HK-2 (cell line): ENCODE measurements at regions not wholly inside any gene's neighbourhood (a gene's known extent, or its start where the extent isn't known, plus 50 kb on each side); places are given as distances from the start of the nearest gene placed in this dataset.
"Not testable (repeated sequence)": the region's sequence is repeated elsewhere in the genome, so short reads cannot be mapped to it uniquely, and the experiment has no call there.

Experiments used
- DNase-seq: peaks from one replicate; pipeline ENCODE4 v3.0.0-alpha.2; 2018; ENCODE audit not compliant: unreplicated experiment

DNA sequence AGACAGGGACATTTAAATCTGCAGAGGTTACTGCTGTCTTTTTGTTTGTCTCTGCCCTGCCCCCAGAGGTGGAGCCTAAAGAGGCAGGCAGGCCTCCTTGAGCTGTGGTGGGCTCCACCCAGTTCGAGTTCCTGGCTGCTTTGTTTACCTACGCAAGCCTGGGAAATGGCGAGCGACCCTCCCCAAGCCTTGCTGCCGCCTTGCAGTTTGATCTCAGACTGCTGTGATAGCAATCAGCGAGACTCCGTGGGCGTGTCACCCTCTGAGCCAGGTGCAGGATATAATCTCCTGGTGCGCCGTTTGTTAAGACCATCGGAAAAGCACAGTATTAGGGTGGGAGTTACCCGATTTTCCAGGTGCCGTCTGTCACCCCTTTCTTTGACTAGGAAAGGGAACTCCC, 93.3 kb downstream of the ANKRD30BL start:
- DNase-seq = not testable (repeated sequence)

DNA sequence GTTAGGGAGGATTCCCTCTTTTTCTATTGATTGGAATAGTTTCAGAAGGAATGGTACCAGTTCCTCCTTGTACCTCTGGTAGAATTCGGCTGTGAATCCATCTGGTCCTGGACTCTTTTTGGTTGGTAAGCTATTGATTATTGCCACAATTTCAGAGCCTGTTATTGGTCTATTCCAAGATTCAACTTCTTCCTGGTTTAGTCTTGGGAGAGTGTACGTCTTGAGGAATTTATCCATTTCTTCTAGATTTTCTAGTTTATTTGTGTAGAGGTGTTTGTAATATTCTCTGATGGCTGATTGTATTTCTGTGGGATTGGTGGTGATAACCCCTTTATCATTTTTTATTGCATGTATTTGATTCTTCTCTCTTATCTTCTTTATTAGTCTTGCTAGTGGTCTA, 96.4 kb downstream of the ANKRD30BL start:
- not testable (repeated sequence) for DNase-seq

DNA sequence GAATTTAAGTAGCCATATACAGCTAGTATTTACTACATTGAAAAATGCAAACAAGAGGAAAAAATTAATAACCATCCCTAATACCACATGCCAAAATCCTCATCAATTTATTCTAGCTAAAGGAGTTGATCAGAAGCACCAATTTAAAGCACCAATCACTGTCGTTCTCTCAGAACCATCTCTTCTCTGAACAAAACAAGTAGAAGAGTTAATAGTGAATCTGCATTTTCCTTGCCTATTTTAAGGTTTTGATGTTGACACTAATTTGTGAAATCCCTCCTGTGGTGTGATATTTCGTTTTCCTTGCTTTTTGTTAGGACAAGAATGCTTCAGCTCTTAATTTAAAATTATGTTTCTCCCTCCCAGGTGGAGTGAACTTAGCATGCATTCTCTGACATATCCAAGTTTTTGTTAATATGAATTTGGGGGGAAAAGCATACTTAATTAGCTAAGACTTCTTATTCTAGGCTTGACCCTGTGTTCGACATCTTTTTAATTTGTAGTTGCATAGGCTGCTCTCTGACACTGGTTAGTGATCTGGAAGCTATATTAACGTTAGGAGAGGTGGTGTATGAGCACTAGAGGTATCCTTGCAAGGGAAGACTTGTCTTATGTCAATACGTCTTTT, 122.0 kb downstream of the ANKRD30BL start:
- DNase-seq = not testable (repeated sequence)

DNA sequence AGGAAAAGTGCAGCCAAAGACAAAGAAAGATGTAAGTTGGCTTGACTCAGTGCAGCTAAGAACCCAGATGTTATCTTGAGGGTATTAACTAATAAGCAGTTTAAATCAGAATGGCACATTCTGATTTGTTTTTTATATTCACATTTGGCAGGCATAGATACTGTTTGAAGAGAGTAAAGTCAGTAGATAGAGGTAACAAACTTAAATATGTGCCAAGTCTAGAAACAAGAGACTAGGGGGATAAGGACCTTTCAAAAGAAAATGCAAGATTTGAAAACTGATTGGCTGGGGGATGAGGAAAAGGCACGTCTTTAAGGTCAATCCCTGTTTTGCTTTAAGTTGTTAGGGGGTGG, 122.9 kb downstream of the ANKRD30BL start:
- not testable (repeated sequence) for DNase-seq

DNA sequence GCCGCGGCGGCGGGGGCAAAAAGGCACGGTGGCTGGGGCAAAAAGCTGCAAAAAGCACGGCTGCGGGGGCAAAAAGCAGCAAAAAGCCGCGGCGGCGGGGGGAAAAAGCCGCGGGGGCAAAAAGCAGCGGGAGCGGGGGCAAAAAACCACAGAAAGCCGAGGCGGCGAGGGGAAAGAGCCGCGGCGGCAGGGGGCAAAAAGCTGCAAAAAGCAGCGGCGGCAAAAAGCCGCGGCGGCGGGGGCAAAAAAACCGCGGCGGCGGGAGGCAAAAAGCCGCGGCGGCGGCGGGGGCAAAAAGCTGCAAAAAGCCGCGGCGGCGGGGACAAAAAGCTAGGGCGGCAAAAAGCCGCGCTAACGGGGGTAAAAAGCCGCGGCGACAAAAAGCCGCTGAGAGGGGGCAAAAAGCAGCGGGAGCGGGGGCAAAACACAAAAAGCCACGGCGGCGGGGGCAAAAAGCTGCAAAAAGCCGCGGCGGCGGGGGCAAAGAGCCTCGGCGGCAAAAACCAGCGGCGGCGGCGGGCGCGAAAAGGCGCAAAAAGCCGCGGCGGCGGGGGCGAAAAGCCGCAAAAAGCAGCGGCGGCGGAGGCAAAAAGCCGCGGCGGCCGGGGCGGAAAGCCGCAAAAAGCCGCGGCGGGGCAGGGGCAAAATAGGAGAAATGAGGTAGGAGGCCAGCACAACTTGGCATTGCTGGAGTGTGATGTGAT, 123.4 kb downstream of the ANKRD30BL start:
- DNase-seq = peak; percentile 4

DNA sequence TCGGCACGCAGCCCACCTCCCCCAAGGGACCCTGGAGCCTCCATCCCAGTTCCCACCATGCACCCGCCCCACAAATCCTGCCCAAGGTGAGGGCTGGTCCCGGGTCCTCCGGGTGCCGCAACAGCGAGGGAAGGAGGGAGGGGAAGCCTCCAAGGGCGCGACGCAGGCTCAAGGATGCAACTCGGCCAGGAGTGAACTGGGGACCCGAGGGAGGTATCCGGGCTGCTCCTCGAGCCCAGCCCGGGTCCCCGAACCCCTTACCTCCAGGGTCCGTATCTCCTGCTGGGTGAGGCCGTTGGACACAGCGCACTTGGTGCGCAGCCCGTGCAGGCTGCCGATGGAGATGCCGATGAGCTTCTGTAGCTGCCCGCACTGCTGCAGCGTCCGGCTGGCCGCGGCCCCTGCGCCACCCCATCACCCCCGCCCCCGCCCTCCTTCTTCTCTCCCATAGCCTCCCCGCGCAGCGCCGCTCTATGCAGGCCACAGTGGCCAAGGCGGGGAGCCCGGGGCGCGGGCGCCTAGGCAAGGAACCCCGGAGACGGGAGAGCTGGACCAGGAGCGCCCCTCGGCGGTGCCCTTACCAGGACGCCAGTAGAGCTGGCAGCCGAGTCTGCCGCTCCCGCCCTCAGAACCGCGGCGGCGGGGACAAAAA, 124.1 kb downstream of the ANKRD30BL start:
- peak; percentile 11 for DNase-seq

DNA sequence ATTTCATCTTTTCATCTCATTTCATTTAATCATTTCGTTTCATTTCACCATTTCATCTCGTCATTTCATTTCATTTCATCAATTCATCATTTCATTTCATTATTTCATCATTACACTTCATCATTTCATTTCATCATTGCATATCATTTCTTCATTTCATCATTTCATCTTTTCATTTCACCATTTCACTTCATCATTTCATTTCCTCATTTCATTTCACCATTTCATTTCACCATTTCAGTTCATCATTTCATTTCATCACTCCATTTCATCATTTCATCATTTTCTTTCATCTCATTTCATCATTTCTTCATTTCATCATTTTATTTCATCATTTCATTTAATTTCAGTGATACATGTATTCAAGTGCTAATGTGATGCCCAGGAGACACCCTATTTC, 127.1 kb downstream of the ANKRD30BL start:
- no peak for DNase-seq

DNA sequence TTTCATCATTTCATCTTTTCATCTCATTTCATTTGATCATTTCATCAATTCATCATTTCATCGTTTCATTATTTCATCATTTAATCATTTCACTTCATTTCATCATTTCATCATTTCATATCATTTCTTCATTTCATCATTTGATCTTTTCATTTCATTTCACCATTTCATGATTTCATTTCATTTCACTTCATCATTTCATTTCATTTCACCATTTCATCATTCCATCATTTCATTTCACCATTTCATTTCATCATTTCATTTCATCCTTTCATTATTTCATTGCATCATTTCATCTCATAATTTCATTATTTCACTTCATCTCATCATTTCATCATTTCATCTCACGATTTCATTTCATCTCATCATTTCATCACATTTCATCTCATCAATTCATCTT, 127.8 kb downstream of the ANKRD30BL start:
- DNase-seq = no peak

DNA sequence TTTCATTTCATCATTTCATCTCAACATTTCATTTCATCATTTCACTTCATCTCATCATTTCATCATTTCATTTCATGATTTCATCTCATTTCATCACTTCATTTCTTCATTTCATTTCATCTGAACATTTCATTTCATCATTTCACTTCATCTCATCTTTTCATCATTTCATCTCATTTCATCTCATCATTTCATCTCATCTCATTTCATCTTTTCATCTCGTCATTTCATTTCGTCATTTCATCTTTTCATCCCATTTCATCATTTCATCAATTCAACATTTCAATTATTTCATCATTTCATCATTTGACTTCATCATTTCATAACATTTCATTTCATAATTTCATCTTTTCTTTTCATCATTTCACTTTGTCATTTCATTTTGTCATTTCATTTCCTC, 128.4 kb downstream of the ANKRD30BL start:
- no peak for DNase-seq

DNA sequence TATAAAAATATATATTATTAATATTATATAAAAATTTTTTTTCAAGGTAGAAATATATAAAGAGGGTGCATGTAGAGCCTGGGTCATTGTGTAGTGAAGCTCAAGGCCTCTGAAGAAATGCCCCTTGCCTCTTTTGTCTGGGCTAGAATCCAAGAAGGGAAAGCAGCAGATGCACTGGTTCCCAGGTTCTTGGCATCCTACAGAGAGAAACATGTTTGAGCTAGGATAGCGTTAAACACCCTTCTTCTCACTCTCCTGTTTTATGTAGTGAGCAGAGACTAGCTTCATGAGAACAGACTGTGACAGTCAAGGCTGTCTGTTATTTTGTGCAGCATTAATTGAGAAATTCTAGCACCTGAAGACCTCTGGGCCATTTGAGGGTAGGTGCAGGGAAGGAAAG, 149.7 kb downstream of the ANKRD30BL start:
- not testable (repeated sequence) for DNase-seq

DNA sequence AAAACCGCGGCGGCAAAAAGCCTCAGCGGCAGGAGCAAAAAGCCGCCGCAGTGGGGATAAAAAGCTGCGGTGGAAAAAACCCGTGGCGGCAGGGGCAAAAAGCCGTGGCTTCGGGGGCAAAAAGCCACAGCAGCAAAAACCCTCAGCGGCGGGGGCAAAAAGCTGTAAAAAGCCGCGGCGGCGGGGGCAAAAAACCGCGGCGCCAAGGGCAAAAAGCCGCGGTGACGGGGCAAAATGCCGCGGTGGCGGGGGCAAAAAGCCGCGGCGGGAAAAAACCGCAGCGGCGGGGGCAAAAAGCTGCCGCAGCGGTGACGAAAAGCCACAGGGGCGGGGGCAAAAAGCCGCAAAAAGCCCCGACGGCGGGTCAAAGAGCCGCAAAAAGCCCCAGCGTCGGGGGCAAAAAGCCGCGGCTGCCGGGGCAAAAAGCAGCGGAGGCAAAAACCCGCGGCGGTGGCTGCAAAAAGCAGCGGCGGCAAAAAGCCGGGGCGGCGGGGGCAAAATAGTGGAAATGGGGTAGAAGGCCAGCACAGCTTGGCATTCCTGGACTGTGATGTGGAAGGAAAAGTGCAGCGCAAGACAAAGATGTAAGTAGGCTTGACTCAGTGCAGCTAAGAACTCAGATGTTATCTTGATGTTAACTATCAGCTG, 151.8 kb downstream of the ANKRD30BL start:
- DNase-seq = peak; percentile 25

DNA sequence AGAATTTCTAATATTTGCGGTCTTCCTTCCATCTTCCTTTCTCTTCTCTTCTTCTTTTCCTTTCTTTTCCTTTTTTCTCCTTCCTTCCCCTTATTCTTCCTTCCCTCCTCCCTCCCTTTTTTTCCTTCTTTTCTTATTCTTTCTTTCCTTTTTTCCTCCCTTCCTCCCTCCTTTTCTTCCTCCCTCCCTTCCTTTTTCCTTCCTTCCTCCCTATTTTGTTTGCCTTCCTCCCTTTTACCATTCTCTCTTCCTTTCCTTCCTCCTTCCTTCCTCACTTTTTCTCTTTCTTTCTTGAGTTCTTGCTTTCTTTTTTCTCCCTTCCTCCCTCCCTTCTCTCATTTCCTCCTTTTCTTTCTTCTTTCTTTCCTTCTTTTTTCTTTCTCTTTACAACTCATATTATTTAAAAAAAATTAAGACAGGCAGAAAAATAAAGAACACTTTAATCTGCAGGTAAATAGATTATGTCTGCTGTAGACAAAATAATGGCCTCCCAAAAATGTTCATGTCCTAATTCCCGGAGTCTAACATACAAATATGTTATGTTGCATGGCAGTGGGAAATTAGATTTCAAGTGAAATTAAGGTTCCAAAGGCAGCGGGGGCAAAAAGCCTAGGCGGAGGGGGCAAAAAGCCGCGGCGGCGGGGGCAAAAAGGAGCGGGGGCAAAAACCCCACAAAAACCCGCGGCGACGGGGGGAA, 152.4 kb downstream of the ANKRD30BL start:
- DNase-seq = no peak

DNA sequence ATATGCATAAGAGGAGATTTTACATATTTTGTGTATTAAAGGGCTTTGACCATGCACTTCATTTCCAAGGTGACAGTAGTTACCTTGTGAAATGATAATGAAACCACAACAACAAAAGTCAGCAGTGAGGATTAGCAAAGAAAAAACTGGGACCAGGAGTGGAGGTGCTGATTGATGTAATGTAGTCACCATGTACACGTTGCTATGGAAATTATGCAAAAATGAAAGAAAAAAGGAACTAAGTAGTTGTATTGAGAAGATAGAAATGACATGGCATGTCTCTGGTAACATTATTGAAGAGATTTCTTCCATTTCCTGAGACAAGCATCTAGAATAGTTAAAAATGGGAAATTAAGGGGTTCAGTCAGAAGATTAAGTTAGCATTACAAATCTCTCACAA, 171.0 kb downstream of the ANKRD30BL start:
- not testable (repeated sequence) for DNase-seq

DNA sequence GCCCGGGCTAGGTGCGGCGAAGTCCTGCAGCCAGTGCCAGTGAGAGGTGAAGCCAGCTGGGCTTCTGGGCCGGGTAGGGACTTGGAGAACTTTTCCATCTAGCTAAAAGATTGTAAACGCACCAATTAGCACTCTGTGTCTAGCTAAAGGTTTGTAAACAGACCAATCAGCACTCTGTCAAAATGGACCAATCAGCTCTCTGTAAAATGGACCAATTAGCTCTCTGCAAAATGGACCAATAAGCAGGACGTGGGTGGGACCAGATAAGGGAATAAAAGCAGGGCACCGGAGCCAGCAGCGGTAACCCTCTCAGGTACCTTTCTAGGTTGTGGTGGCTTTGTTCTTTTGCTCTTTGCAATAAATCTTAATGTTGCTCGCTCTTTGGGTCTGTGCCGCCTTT, 195.1 kb downstream of the ANKRD30BL start:
- DNase-seq = not testable (repeated sequence)

DNA sequence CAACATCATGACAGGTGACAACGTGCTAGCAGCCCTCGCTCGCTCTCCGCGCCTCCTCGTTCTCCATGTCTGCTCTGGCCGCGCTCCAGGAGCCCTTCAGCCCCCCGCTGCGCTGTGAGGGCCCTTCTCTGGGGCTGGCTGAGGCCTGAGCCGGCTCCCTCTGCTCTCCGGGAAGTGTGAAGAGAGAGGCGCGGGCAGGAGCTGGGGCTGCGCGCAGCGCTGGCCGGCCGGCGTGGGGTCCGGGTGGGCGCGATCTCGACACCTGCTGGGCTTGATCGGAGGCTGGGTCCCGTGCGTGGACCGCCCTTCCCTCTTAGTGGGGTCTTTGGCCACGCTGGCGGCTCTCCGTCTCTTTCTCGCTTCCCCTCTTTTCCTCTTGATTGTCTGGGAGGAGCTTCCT, 195.5 kb downstream of the ANKRD30BL start:
- no peak for DNase-seq

DNA sequence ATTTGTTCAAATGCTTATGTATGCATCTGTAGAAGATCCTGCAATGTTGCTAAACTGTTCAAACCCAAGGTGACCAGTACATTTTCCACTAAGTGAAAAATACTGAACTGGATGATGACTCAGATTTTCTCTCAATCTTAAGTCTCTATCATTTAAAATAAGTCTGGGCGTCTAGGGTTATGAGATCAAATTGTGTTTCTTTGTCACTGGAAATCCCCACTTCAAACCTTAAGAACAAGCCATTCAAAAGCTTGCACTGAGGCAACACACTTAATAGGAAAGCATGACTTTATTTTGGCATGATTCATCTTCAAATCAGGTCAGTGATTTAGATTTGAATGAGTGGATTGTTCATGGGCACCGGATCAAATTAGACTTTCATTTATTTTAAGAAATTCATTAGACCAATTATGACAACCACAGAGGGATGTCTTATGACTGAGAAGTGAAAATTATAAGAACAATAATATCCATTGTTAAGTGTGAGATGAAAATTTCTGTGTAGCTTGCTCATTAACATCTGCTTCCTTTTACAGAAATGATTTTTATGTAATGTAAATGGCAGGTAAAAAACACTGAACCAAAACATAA, 203.6 kb downstream of the ANKRD30BL start:
- not testable (repeated sequence) for DNase-seq

DNA sequence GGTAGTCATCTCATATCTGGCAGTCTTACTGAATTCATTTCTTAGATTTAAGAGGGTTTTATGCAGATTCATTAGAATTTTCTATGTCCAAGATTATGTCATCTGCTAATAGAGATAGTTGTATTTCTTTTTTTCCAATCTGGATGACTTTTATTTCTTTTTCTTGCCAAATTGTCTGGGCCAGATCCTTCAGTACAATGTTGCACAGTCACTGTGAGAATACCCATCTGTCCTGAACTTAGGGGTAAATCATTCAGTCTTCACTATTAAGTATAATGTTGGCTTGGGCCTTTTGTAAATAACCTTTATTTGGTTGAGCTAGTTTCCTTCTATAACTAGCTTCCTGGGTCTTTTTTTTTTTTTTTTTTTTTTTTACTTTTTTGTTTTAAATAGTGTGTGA, 213.1 kb downstream of the ANKRD30BL start:
- DNase-seq = not testable (repeated sequence)

DNA sequence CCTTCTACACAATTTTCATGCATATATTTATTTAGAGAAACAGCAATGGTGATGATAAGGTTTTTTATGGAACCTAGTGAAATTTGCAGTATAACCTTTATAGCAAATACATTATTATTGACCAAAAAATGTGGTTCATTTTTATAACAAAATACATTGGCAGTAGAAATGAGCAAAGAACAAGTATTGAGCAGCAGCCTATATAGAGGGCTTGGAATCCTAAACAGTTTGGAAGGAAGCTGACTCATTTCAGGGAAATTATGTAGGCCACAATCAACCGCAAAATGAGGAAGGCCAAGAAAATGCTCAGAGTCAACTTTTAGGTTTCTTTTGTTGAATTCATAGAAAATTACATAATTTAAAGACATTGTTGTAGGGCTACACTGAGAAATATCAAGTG, 238.5 kb downstream of the ANKRD30BL start:
- DNase-seq = not testable (repeated sequence)

DNA sequence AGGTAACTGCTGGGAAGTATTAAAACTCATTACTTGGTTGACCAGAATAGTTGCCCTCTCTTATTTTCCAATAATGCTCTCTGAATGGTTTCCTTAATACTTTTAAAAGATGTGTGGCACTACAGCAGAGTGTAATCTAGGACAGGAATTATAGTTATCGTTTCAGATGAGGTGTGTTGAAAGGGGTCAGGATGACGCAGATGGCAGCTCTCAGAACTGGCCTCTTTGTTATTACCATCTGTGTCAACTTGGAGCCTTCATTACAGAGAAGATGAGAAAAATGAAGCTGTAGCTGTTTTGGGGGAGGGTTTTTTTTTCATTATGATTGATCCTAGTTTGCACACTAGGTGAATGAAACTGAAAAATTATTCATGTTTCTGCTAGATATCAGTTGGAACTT, 238.9 kb downstream of the ANKRD30BL start:
- DNase-seq = not testable (repeated sequence)
